Tibial nerve (tissue), 4 donors: ENCODE measurements at regions not wholly inside any gene's neighbourhood (a gene's known extent, or its start where the extent isn't known, plus 50 kb on each side); places are given as distances from the start of the nearest gene placed in this dataset.

ENCODE experiments used
- DNase-seq, 2 donors: peaks; one replicate each; pipeline ENCODE4 v3.0.0-alpha.2; 2019; ENCODE audit warnings: low spot score in 2 of 2
- H3K27ac ChIP-seq, 4 donors: fragments of 200-600 bp; sonication (generic) in 3 of 4; one replicate each; pipeline ENCODE4 v1.5.1; 2017 to 2019; ENCODE audit warnings: mild to moderate bottlenecking in 1 of 4
- H3K27me3 ChIP-seq, 2 donors: fragments of 200-600 bp; sonication (generic) in 1 of 2; one replicate each; pipeline versions ENCODE4 v1.5.1 to v1.6.0; 2017 to 2019
- H3K36me3 ChIP-seq, 3 donors: fragments of 200-600 bp; sonication (generic); one replicate each; pipeline ENCODE4 v1.5.1; 2018 to 2019
- H3K4me1 ChIP-seq, 4 donors: fragments of 200-600 bp; sonication (generic) in 3 of 4; one replicate each; pipeline ENCODE4 v1.5.1; 2017 to 2019
- H3K4me3 ChIP-seq, 4 donors: fragments of 200-600 bp; sonication (generic) in 3 of 4; one replicate each; pipeline ENCODE4 v1.5.1; 2017 to 2019; ENCODE audit warnings: mild to moderate bottlenecking in 1 of 4, moderate library complexity in 1 of 4
- H3K9me3 ChIP-seq, 4 donors: fragments of 200-600 bp; sonication (generic) in 3 of 4; one replicate each; pipeline ENCODE4 v1.5.1; 2017 to 2019
- CTCF ChIP-seq, 5 experiments: fragments of 200-600 bp in 3 of 5; fragments of 450-650 bp in 2 of 5; sonication (generic) in 3 of 5; IDR thresholded peaks; one replicate each; pipeline ENCODE4 v1.5.1; 2016 to 2019; ENCODE audit warnings: antibody characterized with exemption in 5 of 5, mild to moderate bottlenecking in 3 of 5, moderate library complexity in 2 of 5
- EP300 ChIP-seq, 2 donors: sonication (generic); formaldehyde crosslinking; IDR thresholded peaks; one replicate each; pipeline ENCODE4 v1.6.1; 2017; ENCODE audit warnings: antibody characterized with exemption in 2 of 2, mild to moderate bottlenecking in 1 of 2
- POLR2A ChIP-seq, 2 donors: fragments of 450-650 bp; IDR thresholded peaks; one replicate each; pipeline ENCODE4 v1.6.1; 2017; ENCODE audit warnings: antibody characterized with exemption in 2 of 2, mild to moderate bottlenecking in 2 of 2, moderate library complexity in 2 of 2
- WGBS, 2 donors: methylation state at CpG; one replicate each; pipeline ENCODE4 v1.1.5; 2018; 5-methylcytosine and 5-hydroxymethylcytosine counted together

DNA sequence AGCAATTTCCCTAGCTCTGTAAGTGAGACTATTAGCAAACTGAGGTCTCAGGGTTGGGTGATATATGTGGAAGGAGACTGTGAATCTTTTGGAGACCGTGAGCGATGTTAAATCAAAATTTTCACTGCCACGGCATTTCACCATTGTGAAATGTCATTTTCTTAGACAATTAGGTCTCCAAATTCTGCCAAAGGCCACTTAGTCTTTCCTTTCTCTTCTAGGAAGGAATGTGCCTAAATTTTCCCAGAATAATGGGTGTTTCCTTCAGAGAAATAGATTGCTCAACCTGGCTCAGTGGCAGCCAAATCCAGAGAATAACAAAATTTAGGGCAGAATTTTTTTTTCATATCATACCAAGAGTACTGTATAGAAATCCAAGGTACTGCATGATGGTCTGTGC, 64.5 kb upstream of the SCEL start:
- H3K27me3 ChIP-seq, result no peaks in the 10 kb centered on the region
- H3K36me3 ChIP-seq, result no peaks in the 10 kb centered on the region
- peak overlapping the region in 2 of 4 donors; percentile 25 to 41 for H3K27ac ChIP-seq
- 79 to 91% methylated on average over 3 of the region's 3 CpGs for WGBS, 2 donors
- H3K9me3 ChIP-seq, result no peaks in the 10 kb centered on the region
- no peaks in the 10 kb centered on the region for H3K4me1 ChIP-seq
- H3K4me3 ChIP-seq, result no peak overlapping the region
- TF ChIP-seq POLR2A (IDR thresholded peaks at IDR 0.05) (no peak), EP300 (IDR thresholded peaks at IDR 0.05) (peak; percentile 25 to 82)
- peak in 1 of 2 donors; percentile 34 for DNase-seq

DNA sequence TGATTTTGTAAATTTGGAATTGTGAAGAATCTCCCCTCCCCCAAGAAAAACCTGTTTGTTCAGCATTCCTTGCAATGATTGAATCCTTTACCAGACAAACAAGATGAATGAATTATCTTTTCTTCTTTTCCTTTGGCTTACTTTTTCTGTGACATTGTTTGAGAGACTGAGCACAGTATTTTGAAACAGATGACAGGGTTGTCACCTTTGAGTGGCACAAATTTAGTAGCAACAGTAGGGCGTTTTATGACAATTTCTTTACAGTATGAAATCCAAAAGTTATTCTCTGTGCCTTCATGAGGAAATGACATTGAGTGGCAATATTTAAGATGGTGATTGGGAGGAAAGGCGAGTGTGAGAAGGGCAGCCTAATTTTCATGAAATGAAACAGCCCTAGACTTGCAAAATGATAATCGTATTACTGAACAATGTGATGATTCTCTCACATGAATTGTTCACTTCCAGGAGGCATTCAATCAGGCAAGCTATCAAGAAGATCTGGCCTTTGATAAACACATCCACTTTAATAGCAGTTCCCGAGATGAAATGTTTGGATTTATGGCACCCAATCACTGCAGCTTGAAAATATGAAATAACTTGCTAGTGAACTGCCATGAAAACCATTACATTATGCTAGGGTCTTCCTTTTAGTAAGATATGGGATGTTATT, 68.6 kb upstream of the SCEL start:
- WGBS, 2 donors, result 68 to 71% methylated on average over 4 of the region's 4 CpGs
- H3K9me3 ChIP-seq, result no peaks in the 10 kb centered on the region

DNA sequence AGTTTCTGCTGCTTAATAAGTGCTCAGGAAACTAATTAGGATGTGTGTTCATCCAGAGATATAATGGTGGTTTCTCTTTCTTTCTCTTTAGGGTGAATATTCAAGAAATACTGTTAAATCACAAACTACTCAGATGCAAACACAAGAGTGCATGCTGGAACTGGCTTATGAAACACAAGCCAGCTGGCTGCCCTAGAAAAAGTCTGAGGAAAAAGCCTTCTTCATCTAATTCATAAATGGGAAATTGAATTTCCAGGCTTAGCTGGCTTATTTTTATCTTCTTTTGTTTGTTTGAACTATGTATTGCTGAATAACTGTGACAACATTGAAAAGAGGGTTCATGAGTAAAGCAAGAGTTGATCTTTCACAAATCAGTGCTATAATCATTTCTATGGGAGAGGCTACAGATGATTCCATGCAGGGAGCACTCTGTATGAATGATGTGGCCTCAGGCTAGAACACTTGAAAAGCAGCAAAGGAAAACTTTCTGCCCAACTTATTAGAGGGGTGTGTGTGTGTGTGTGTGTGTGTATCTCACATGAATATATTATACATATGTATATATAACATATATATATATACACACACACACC, 69.8 kb upstream of the SCEL start:
- no peak overlapping the region for H3K27ac ChIP-seq
- no peaks in the 10 kb centered on the region for H3K9me3 ChIP-seq
- no peaks in the 10 kb centered on the region for H3K27me3 ChIP-seq
- no peak overlapping the region for H3K4me3 ChIP-seq
- no peaks in the 10 kb centered on the region for H3K36me3 ChIP-seq
- DNase-seq, result no peak
- H3K4me1 ChIP-seq, result peaks cover 0 to 5% (median 0%) of the 10 kb centered on the region in 4 donors
- TF ChIP-seq CTCF (IDR thresholded peaks at IDR 0.05), result no peak

More for the DNA sequence above, 68.6 kb upstream of the SCEL start:
- DNase-seq, result no peak
- Histone ChIP-seq H3K27ac (no peak overlapping the region), H3K4me3 (no peak overlapping the region), H3K4me1 (peaks cover 0 to 5% (median 0%) of the 10 kb centered on the region in 4 donors), H3K27me3 (no peaks in the 10 kb centered on the region), H3K36me3 (no peaks in the 10 kb centered on the region)
- TF ChIP-seq CTCF (IDR thresholded peaks at IDR 0.05) (no peak), EP300 (IDR thresholded peaks at IDR 0.05) (no peak), POLR2A (IDR thresholded peaks at IDR 0.05) (no peak)

GRCh38 chr13:77460195-77460594, 75.3 kb upstream of the SCEL start:
- TF ChIP-seq POLR2A (IDR thresholded peaks at IDR 0.05), result no peak
- peak in 1 of 2 donors; percentile 57 for TF ChIP-seq EP300 (IDR thresholded peaks at IDR 0.05)
- no peak for TF ChIP-seq CTCF (IDR thresholded peaks at IDR 0.05)
- peak; percentile 27 to 49 for DNase-seq
- WGBS, 2 donors, result 67 to 72% methylated on average over 2 of the region's 2 CpGs
- no peak overlapping the region for H3K27ac ChIP-seq
- no peaks in the 10 kb centered on the region for H3K27me3 ChIP-seq
- no peaks in the 10 kb centered on the region for H3K9me3 ChIP-seq
- no peaks in the 10 kb centered on the region for H3K36me3 ChIP-seq
- H3K4me1 ChIP-seq, result peaks cover 0 to 3% (median 0%) of the 10 kb centered on the region in 4 donors
- no peak overlapping the region for H3K4me3 ChIP-seq

GRCh38 chr13:77459592-77459991, 75.9 kb upstream of the SCEL start:
- no peak overlapping the region for H3K4me3 ChIP-seq
- no peak for TF ChIP-seq EP300 (IDR thresholded peaks at IDR 0.05)
- no peak for TF ChIP-seq CTCF (IDR thresholded peaks at IDR 0.05)
- no peak for TF ChIP-seq POLR2A (IDR thresholded peaks at IDR 0.05)
- DNase-seq, result no peak
- H3K36me3 ChIP-seq, result no peaks in the 10 kb centered on the region
- peaks cover 0 to 3% (median 0%) of the 10 kb centered on the region in 4 donors for H3K4me1 ChIP-seq
- H3K27me3 ChIP-seq, result no peaks in the 10 kb centered on the region
- WGBS, 2 donors, result 73 to 77% methylated on average over 3 of the region's 3 CpGs
- H3K9me3 ChIP-seq, result no peaks in the 10 kb centered on the region
- H3K27ac ChIP-seq, result no peak overlapping the region
